GM12878 (cell line): ENCODE measurements at regions not wholly inside any gene's neighbourhood (a gene's known extent, or its start where the extent isn't known, plus 50 kb on each side); places are given as distances from the start of the nearest gene placed in this dataset.

Experiments used
- ATAC-seq: fragments of 200-7000 bp; cut with Tn5 transposase; 3 replicates; pipeline ENCODE4 v1.9.1; 2020; ENCODE audit warnings: mild to moderate bottlenecking, moderate library complexity
- BruUV-seq: library from RNA; stranded (reverse); fragments of 400-500 nt; replicated peaks from 2 replicates; lab custom pipeline; 2021; lab: Mats Ljungman, UMichigan
- CTCF ChIA-PET: fragments of 300-600 bp; sonication (Branson Sonifier 250); formaldehyde crosslinking; extraction: SDS; loops from one replicate; lab custom pipeline; 2021; ENCODE audit warnings: inconsistent platforms; lab: Yijun Ruan, JAX
- POLR2A ChIA-PET: fragments of 350-600 bp; formaldehyde crosslinking; extraction: SDS; loops from one replicate; lab custom pipeline; 2021; ENCODE audit warnings: inconsistent platforms; lab: Charles Lee
- RAD21 ChIA-PET: fragments of 300-600 bp; sonication (Branson Sonifier 250); formaldehyde crosslinking; loops from one replicate; lab custom pipeline; 2023; ENCODE audit warnings: antibody characterized with exemption; ENCODE audit not compliant: unreplicated experiment; lab: Charles Lee
- SMC1A ChIA-PET: fragments of 300-600 bp; sonication (Branson Sonifier 250); formaldehyde crosslinking; loops from one replicate; lab custom pipeline; 2023; ENCODE audit not compliant: unreplicated experiment, uncharacterized antibody; lab: Charles Lee
- DNase-seq: peaks from one replicate; pipeline ENCODE4 v3.0.0-alpha.2; 2011; ENCODE audit warnings: low read depth, low spot score
- FAIRE-seq: peaks from 3 replicates; lab custom pipeline; 2011; peaks lifted over from hg19 to GRCh38; lab: Jason Lieb, UNC
- H2AFZ ChIP-seq: 2 replicates; pipeline ENCODE4 v1.6.0; 2011; ENCODE audit warnings: low read depth, low read length, control low read depth; ENCODE audit not compliant: control insufficient read depth
- H3K27ac ChIP-seq: 2 replicates; pipeline ENCODE4 v1.5.1; 2011; ENCODE audit warnings: control low read depth; ENCODE audit not compliant: control insufficient read depth, insufficient read depth
- H3K27me3 ChIP-seq, 2 experiments: replicated peaks in 1 of 2; 2 replicates each; pipeline versions ENCODE4 v1.6.0 to v1.6.1; 2011; ENCODE audit warnings: low read length in 1 of 2; ENCODE audit not compliant: control insufficient read depth in 2 of 2, insufficient read depth in 2 of 2
- H3K36me3 ChIP-seq, 2 experiments: 2 replicates each; pipeline ENCODE4 v1.5.1; 2011; ENCODE audit warnings: low read length in 1 of 2; ENCODE audit not compliant: control insufficient read depth in 2 of 2, insufficient read depth in 2 of 2
- H3K4me1 ChIP-seq: 2 replicates; pipeline ENCODE4 v1.6.1; 2011; ENCODE audit warnings: mild to moderate bottlenecking, low read length, moderate library complexity, mixed read lengths; ENCODE audit not compliant: control insufficient read depth, insufficient read depth
- H3K4me2 ChIP-seq: 2 replicates; pipeline ENCODE4 v1.6.0; 2011; ENCODE audit warnings: control low read depth; ENCODE audit not compliant: control insufficient read depth, insufficient read depth
- H3K4me3 ChIP-seq: fragments of 200-600 bp; sonication (generic); 2 replicates; pipeline ENCODE4 v1.5.1; 2016
- H3K79me2 ChIP-seq: 2 replicates; pipeline ENCODE4 v1.6.0; 2011; ENCODE audit warnings: low read length; ENCODE audit not compliant: control insufficient read depth, insufficient read depth
- H3K9ac ChIP-seq: 2 replicates; pipeline ENCODE4 v1.8.0; 2011; ENCODE audit warnings: low read length, control low read depth, mixed read lengths; ENCODE audit not compliant: control insufficient read depth, insufficient read depth
- H3K9me3 ChIP-seq: replicated peaks from 3 replicates; pipeline ENCODE4 v1.5.1; 2011; ENCODE audit warnings: mild to moderate bottlenecking, low read length; ENCODE audit not compliant: control insufficient read depth, insufficient read depth
- H4K20me1 ChIP-seq: 2 replicates; pipeline ENCODE4 v1.6.0; 2011; ENCODE audit not compliant: control insufficient read depth, insufficient read depth
- BACH1 ChIP-seq: fragments of 450-650 bp; IDR thresholded peaks from 2 replicates; pipeline ENCODE4 v1.6.1; 2017; ENCODE audit warnings: mild to moderate bottlenecking, borderline replicate concordance
- CBFB ChIP-seq: IDR thresholded peaks from 2 replicates; pipeline ENCODE4 v1.6.1; 2016; ENCODE audit warnings: antibody characterized with exemption, low read depth
- CEBPB ChIP-seq, 2 experiments: fragments of 150-350 bp in 1 of 2; IDR thresholded peaks; 2 replicates each; pipeline ENCODE4 v1.6.1; 2012 to 2014; ENCODE audit warnings: low read depth in 2 of 2, low read length in 2 of 2, borderline replicate concordance in 1 of 2, inconsistent platforms in 1 of 2
- ETV6 ChIP-seq, 2 experiments: fragments of 450-650 bp in 1 of 2; IDR thresholded peaks in 1 of 2; conservative IDR thresholded peaks in 1 of 2; 2 replicates each; pipeline ENCODE4 v1.6.1; 2014; ENCODE audit warnings: antibody characterized with exemption in 1 of 2, borderline replicate concordance in 1 of 2, low read depth in 1 of 2, mild to moderate bottlenecking in 1 of 2, moderate library complexity in 1 of 2
- IKZF2 ChIP-seq, 2 experiments: fragments of 450-650 bp; IDR thresholded peaks; 2 replicates each; pipeline ENCODE4 v1.6.1; 2017; ENCODE audit warnings: mild to moderate bottlenecking in 2 of 2, moderate library complexity in 2 of 2
- JUND ChIP-seq: IDR thresholded peaks from 2 replicates; pipeline ENCODE4 v1.6.1; 2012; ENCODE audit warnings: low read depth, mild to moderate bottlenecking, low read length, improper control_type of control experiment, moderate library complexity
- MEF2B ChIP-seq: fragments of 450-650 bp; IDR thresholded peaks from 2 replicates; pipeline ENCODE4 v1.6.1; 2018; ENCODE audit warnings: mild to moderate bottlenecking, moderate library complexity; ENCODE audit not compliant: partially characterized antibody, poor library complexity, severe bottlenecking
- MYC ChIP-seq: IDR thresholded peaks from 2 replicates; pipeline ENCODE4 v1.6.1; 2011; ENCODE audit warnings: mild to moderate bottlenecking, low read length, moderate library complexity, inconsistent platforms; ENCODE audit not compliant: insufficient read depth, insufficient replicate concordance, insufficient read length, severe bottlenecking
- NBN ChIP-seq: fragments of 450-650 bp; IDR thresholded peaks from 2 replicates; pipeline ENCODE4 v1.6.1; 2016
- NFIC ChIP-seq: IDR thresholded peaks from 2 replicates; pipeline ENCODE4 v1.6.1; 2012; ENCODE audit warnings: low read depth, mild to moderate bottlenecking, inconsistent platforms, low read length, moderate library complexity
- POU2F2 ChIP-seq: IDR thresholded peaks from 3 replicates; pipeline ENCODE4 v1.6.1; 2011; ENCODE audit warnings: low read depth, mild to moderate bottlenecking, low read length, borderline replicate concordance
- RAD51 ChIP-seq: fragments of 450-650 bp; IDR thresholded peaks from 2 replicates; pipeline ENCODE4 v1.6.1; 2016; ENCODE audit warnings: moderate library complexity, mild to moderate bottlenecking, inconsistent platforms
- TCF12 ChIP-seq: IDR thresholded peaks from 2 replicates; pipeline ENCODE4 v1.6.1; 2011; ENCODE audit warnings: low read depth, mild to moderate bottlenecking, low read length
- WGBS: methylation state at CpG from one replicate; pipeline ENCODE4 v1.1.6; 2016; ENCODE audit warnings: low lambda C conversion rate; ENCODE audit not compliant: insufficient replicate concordance, insufficient coverage; ENCODE audit errors: missing lambda C conversion rate; 5-methylcytosine and 5-hydroxymethylcytosine counted together
- in situ Hi-C: fragments of 300-500 bp; cut with MboI; formaldehyde crosslinking; loops from 9 replicates; pipeline ENCODE4 v1.14.3; 2018; ENCODE audit warnings: mixed read lengths
- intact Hi-C: fragments of 100-400 bp; cut with micrococcal nuclease; formaldehyde crosslinking; loops from one replicate; pipeline ENCODE4 v1.14.2; 2022; ENCODE audit not compliant: unreplicated experiment
- TF ChIP-seq, protein P1 (sequence below): fragments of 450-650 bp; formaldehyde crosslinking; IDR thresholded peaks from 2 replicates; pipeline ENCODE4 v1.5.0; 2022; ENCODE audit warnings: mild to moderate bottlenecking, missing genetic modification characterization
- TF ChIP-seq, protein P2 (sequence below): fragments of 450-650 bp; IDR thresholded peaks from 2 replicates; pipeline ENCODE4 v1.6.1; 2014; ENCODE audit warnings: mild to moderate bottlenecking

DNA sequence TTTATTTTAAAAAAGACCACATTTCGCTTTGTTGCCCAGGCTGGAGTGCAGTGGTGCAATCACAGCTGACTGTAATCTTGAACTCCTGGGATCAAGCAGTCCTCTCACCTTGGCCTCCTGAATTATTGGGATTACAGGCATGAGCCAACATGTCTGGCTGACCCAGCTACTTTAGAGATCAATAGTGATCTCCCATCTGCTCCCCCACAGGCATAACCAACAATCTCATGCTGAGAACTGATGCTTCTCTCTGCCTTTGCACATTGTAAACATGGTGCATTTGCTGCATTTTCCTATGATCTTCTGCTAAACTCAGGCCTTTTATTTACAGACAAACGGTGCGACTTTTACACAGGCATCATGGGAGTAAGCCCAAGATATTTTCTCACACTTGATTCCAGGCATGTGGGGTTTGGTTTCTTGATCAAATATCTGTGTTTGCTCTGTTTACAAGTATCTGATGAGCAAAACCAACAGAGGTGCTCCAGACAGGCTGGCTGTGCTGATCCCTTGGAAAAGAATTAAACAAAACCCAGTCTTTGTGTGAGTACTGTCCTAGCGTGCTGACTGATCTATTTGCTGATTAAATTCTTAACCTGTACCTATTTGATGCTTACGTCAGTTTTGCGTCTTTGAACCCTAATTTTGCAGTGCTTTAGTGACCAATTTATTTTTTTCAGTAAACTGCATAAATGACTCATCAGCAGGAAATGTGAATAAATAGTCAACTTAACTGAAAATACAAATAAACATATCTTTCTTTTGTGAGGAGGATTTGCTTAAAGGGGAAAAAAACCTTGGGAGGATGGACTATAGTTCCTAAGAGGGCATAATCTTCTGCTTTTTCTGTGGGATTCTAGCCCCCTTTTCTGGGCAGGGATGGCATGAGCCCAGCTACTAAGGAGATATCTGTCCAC is 191.7 kb upstream of the NR3C1 start (continued):
- TF ChIP-seq MEF2B (peak; percentile 40), JUND (0 out of 2 replicates have a peak, but pooled peaks have one; percentile 30)

DNA sequence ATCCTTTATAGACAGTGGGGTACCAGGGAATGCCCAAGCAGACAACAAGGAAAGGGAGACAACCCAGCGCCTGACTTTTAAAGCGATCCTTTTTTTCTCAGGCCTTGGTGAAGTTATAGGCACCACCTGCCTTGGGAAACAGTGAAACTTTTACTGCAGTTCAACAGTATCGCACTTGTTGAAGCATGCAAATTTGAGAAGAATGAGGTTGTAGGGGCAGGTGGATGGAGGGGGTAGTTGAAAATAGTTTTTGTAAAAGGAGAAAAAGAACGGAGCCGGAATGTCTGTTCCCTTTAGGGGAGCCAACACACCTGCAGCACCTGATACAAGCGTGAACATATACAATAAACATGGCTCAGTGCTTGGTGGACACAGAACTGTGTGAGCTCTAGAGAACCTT is 190.2 kb upstream of the NR3C1 start:
- ChIA-PET POLR2A (interaction anchor here (1.1 to 2.8 kb wide), 6 partner anchors 8 to 161 kb away, joined by 3 to 11 read pairs (median 6); no protein-coding TSS in a partner anchor), CTCF (interaction anchor here (0.6 to 2.4 kb wide), 9 partner anchors 10 to 366 kb away, joined by 3 to 8 read pairs (median 4); no protein-coding TSS in a partner anchor), SMC1A (interaction anchor here (0.9 to 4.4 kb wide), 17 partner anchors 11 to 232 kb away, joined by 3 to 31 read pairs (median 5); no protein-coding TSS in a partner anchor), RAD21 (interaction anchor here (0.8 to 3.5 kb wide), 11 partner anchors 11 to 590 kb away, joined by 3 to 26 read pairs (median 3); no protein-coding TSS in a partner anchor)
- ATAC-seq (peak; percentile 50), DNase-seq (no peak), FAIRE-seq (no peak)
- WGBS: 18% methylated on average over 6 of the region's 6 CpGs
- intact Hi-C loops (loop anchor here (10.0 kb wide), 1 partner anchor 189 kb away; the partner anchor contains the start of gene NR3C1), in situ Hi-C loops (loop anchor here (10.0 kb wide), 1 partner anchor 231 kb away; no protein-coding TSS in a partner anchor)
- H3K27ac ChIP-seq: peak overlapping the region; percentile 55
- no TSS peak for BruUV-seq
- H3K9ac ChIP-seq: no peak overlapping the region; the same call in 1 of the 2 replicates
- H3K4me3 ChIP-seq: no peak overlapping the region
- H2AFZ ChIP-seq: peak overlapping the region; percentile 79
- no peaks in the 10 kb centered on the region for H4K20me1 ChIP-seq
- H3K36me3 ChIP-seq: no peaks in the 10 kb centered on the region
- H3K4me2 ChIP-seq: peak overlapping the region; percentile 71
- no peaks in the 10 kb centered on the region for H3K79me2 ChIP-seq
- peaks cover 33% of the 10 kb centered on the region for H3K4me1 ChIP-seq
- no peaks in the 10 kb centered on the region; the same call in 1 of the 3 replicates for H3K9me3 ChIP-seq
- no peaks in the 10 kb centered on the region for H3K27me3 ChIP-seq
- TF ChIP-seq NBN: no peak
- TF ChIP-seq NFIC: 0 out of 2 replicates have a peak, but pooled peaks have one; percentile 40
- 0 out of 4 replicates have a peak, but pooled peaks of 1 of the 2 experiments have one; percentile 26 for TF ChIP-seq IKZF2 (IDR thresholded peaks at IDR 0.05)
- no peak for TF ChIP-seq ETV6 (conservative IDR thresholded peaks at IDR 0.05 in 1 of 2, IDR thresholded peaks at IDR 0.05 in 1 of 2; ENCODE audit: borderline replicate concordance in 1 of 2, low read depth in 1 of 2)
- TF ChIP-seq CBFB: no peak
- TF ChIP-seq CEBPB (IDR thresholded peaks at IDR 0.05; ENCODE audit: borderline replicate concordance in 1 of 2, low read depth in 2 of 2, low read length in 2 of 2): no peak
- TF ChIP-seq MYC: no peak
- no peak for TF ChIP-seq RAD51
- TF ChIP-seq TCF12: no peak
- TF ChIP-seq, protein P1, sequence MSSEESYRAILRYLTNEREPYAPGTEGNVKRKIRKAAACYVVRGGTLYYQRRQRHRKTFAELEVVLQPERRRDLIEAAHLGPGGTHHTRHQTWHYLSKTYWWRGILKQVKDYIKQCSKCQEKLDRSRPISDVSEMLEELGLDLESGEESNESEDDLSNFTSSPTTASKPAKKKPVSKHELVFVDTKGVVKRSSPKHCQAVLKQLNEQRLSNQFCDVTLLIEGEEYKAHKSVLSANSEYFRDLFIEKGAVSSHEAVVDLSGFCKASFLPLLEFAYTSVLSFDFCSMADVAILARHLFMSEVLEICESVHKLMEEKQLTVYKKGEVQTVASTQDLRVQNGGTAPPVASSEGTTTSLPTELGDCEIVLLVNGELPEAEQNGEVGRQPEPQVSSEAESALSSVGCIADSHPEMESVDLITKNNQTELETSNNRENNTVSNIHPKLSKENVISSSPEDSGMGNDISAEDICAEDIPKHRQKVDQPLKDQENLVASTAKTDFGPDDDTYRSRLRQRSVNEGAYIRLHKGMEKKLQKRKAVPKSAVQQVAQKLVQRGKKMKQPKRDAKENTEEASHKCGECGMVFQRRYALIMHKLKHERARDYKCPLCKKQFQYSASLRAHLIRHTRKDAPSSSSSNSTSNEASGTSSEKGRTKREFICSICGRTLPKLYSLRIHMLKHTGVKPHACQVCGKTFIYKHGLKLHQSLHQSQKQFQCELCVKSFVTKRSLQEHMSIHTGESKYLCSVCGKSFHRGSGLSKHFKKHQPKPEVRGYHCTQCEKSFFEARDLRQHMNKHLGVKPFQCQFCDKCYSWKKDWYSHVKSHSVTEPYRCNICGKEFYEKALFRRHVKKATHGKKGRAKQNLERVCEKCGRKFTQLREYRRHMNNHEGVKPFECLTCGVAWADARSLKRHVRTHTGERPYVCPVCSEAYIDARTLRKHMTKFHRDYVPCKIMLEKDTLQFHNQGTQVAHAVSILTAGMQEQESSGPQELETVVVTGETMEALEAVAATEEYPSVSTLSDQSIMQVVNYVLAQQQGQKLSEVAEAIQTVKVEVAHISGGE: no peak
- TF ChIP-seq, protein P2, sequence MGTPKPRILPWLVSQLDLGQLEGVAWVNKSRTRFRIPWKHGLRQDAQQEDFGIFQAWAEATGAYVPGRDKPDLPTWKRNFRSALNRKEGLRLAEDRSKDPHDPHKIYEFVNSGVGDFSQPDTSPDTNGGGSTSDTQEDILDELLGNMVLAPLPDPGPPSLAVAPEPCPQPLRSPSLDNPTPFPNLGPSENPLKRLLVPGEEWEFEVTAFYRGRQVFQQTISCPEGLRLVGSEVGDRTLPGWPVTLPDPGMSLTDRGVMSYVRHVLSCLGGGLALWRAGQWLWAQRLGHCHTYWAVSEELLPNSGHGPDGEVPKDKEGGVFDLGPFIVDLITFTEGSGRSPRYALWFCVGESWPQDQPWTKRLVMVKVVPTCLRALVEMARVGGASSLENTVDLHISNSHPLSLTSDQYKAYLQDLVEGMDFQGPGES: no peak
- peak; percentile 55; the same call in 1 of the 3 replicates for TF ChIP-seq POU2F2
- no peak for TF ChIP-seq BACH1
